A673 (cell line): ENCODE measurements at regions not wholly inside any gene's neighbourhood (a gene's known extent, or its start where the extent isn't known, plus 50 kb on each side); places are given as distances from the start of the nearest gene placed in this dataset.

Experiments
- EZH2 ChIP-seq: fragments of 200-600 bp; sonication (generic); IDR thresholded peaks from 2 replicates; pipeline ENCODE4 v1.6.1; 2017; ENCODE audit warnings: borderline replicate concordance, low read depth, mild to moderate bottlenecking, mixed read lengths, antibody characterized with exemption, low read length; ENCODE audit not compliant: poor library complexity, severe bottlenecking
- TF ChIP-seq, protein P1 (sequence below): fragments of 300-800, 200-600 bp; sonication (generic); conservative IDR thresholded peaks from 2 replicates; pipeline ENCODE4 v1.5.1; 2017; ENCODE audit warnings: low read depth, mild to moderate bottlenecking, antibody characterized with exemption, low read length, moderate library complexity, mixed read lengths

DNA sequence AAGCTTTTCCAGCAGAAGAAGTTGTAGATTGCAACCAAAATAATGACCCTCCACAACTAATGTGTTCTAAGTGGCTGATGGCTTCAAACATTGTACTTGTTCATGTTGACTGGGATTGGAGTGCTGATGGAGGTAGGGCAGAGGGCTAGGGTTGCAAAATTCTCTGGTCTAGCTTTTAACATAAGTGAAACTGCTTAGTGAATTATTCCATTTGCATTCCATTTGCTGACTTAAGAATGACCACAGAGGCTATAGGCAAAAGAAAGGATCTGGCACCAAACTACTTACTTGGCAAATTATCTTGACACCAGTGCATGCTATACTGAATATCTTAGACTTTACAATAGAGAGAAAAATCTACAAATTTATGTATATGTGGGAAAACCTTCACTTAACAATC lies 287.0 kb downstream of the FGF9 start:
- TF ChIP-seq, protein P1, sequence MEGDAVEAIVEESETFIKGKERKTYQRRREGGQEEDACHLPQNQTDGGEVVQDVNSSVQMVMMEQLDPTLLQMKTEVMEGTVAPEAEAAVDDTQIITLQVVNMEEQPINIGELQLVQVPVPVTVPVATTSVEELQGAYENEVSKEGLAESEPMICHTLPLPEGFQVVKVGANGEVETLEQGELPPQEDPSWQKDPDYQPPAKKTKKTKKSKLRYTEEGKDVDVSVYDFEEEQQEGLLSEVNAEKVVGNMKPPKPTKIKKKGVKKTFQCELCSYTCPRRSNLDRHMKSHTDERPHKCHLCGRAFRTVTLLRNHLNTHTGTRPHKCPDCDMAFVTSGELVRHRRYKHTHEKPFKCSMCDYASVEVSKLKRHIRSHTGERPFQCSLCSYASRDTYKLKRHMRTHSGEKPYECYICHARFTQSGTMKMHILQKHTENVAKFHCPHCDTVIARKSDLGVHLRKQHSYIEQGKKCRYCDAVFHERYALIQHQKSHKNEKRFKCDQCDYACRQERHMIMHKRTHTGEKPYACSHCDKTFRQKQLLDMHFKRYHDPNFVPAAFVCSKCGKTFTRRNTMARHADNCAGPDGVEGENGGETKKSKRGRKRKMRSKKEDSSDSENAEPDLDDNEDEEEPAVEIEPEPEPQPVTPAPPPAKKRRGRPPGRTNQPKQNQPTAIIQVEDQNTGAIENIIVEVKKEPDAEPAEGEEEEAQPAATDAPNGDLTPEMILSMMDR, result no peak
- no peak for TF ChIP-seq EZH2
